ENCODE measurements at regions not wholly inside any gene's neighbourhood (a gene's known extent, or its start where the extent isn't known, plus 50 kb on each side); places are given as distances from the start of the nearest gene placed in this dataset.

DNA sequence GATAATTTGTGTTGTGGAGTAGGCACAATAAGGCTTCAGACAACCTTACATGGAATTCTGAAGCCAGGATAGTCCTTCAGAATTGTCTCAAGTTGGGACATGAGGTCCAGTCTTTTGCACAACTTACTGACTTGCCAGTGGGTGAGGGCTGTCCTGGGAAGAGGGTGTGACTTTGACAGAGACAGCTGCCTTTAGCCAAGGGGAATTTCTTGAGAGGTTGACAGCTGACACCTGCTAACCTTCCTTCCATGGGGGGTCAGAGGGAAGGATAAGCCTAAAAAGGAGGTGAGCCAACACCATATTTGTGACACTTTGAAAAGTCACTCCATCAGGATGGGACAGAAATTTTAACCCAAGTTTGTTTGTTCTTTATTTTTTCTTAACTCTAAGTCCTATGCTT is 907.8 kb upstream of the CRIM1 start:
- Histone ChIP-seq H2AFZ (ENCODE audit: low read depth, low read length) (no peak overlapping the region), H4K20me1 (ENCODE audit: insufficient read depth) (no peaks in the 10 kb centered on the region), H3K4me2 (ENCODE audit: low read length) (no peak overlapping the region), H3K9me2 (ENCODE audit: insufficient read depth, low read length) (no peaks in the 10 kb centered on the region), H3K9ac (ENCODE audit: low read length) (no peak overlapping the region), H3K27ac (ENCODE audit: low read length) (no peak overlapping the region), H3K9me3 (ENCODE audit: low read length) (no peaks in the 10 kb centered on the region), H3K4me3 (ENCODE audit: low read length) (no peak overlapping the region), H3K79me2 (replicated peaks; ENCODE audit: insufficient read depth, low read length) (no peaks in the 10 kb centered on the region), H3F3A (ENCODE audit: insufficient read depth, low read length, poor library complexity, severe bottlenecking) (no peaks in the 10 kb centered on the region), H3K27me3 (ENCODE audit: insufficient read depth, low read depth, low read length) (no peaks in the 10 kb centered on the region), H3K36me3 (ENCODE audit: insufficient read depth, low read length) (no peaks in the 10 kb centered on the region)
- no peak for TF ChIP-seq POLR2AphosphoS5 (IDR thresholded peaks at IDR 0.05)
- no peak for TF ChIP-seq MXI1 (conservative IDR thresholded peaks at IDR 0.05; ENCODE audit: poor library complexity, severe bottlenecking)
- TF ChIP-seq, protein P1, sequence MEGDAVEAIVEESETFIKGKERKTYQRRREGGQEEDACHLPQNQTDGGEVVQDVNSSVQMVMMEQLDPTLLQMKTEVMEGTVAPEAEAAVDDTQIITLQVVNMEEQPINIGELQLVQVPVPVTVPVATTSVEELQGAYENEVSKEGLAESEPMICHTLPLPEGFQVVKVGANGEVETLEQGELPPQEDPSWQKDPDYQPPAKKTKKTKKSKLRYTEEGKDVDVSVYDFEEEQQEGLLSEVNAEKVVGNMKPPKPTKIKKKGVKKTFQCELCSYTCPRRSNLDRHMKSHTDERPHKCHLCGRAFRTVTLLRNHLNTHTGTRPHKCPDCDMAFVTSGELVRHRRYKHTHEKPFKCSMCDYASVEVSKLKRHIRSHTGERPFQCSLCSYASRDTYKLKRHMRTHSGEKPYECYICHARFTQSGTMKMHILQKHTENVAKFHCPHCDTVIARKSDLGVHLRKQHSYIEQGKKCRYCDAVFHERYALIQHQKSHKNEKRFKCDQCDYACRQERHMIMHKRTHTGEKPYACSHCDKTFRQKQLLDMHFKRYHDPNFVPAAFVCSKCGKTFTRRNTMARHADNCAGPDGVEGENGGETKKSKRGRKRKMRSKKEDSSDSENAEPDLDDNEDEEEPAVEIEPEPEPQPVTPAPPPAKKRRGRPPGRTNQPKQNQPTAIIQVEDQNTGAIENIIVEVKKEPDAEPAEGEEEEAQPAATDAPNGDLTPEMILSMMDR (IDR thresholded peaks at IDR 0.05; ENCODE audit: poor library complexity, severe bottlenecking), result no peak
- TF ChIP-seq RAD21 (conservative IDR thresholded peaks at IDR 0.05), result no peak
- TF ChIP-seq, protein P2, sequence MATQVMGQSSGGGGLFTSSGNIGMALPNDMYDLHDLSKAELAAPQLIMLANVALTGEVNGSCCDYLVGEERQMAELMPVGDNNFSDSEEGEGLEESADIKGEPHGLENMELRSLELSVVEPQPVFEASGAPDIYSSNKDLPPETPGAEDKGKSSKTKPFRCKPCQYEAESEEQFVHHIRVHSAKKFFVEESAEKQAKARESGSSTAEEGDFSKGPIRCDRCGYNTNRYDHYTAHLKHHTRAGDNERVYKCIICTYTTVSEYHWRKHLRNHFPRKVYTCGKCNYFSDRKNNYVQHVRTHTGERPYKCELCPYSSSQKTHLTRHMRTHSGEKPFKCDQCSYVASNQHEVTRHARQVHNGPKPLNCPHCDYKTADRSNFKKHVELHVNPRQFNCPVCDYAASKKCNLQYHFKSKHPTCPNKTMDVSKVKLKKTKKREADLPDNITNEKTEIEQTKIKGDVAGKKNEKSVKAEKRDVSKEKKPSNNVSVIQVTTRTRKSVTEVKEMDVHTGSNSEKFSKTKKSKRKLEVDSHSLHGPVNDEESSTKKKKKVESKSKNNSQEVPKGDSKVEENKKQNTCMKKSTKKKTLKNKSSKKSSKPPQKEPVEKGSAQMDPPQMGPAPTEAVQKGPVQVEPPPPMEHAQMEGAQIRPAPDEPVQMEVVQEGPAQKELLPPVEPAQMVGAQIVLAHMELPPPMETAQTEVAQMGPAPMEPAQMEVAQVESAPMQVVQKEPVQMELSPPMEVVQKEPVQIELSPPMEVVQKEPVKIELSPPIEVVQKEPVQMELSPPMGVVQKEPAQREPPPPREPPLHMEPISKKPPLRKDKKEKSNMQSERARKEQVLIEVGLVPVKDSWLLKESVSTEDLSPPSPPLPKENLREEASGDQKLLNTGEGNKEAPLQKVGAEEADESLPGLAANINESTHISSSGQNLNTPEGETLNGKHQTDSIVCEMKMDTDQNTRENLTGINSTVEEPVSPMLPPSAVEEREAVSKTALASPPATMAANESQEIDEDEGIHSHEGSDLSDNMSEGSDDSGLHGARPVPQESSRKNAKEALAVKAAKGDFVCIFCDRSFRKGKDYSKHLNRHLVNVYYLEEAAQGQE (IDR thresholded peaks at IDR 0.05; ENCODE audit: borderline replicate concordance), result no peak
- no peak for TF ChIP-seq EZH2 (IDR thresholded peaks at IDR 0.05; ENCODE audit: borderline replicate concordance, insufficient read depth, low read length, poor library complexity, severe bottlenecking)
- no peak for TF ChIP-seq TAF1 (IDR thresholded peaks at IDR 0.05; ENCODE audit: low read depth)
- no peak for TF ChIP-seq EP300 (conservative IDR thresholded peaks at IDR 0.05; ENCODE audit: poor library complexity, severe bottlenecking)
- no peak for TF ChIP-seq SMC3 (conservative IDR thresholded peaks at IDR 0.05; ENCODE audit: poor library complexity)

DNA sequence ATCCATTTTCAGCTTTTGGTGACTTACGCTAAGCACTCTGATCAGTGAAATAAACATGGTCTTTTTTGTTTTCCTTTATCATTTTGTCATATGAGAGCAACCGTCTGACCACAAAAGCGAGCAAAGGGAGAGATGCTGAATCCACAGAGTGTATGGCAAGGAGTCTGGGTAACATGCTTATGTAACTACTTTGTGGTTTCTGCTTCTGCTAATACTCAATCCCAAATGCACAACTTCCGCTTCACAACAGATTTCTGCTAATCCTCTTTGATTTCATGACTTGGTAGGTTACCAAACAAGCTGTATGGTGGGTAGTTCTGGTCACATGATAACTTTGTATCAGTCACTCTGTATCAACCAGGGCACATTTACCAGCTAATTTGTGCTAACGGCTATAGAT is 908.4 kb upstream of the CRIM1 start:
- Histone ChIP-seq H3K27ac (ENCODE audit: low read length) (no peak overlapping the region), H3K36me3 (ENCODE audit: insufficient read depth, low read length) (no peaks in the 10 kb centered on the region), H3K9ac (ENCODE audit: low read length) (no peak overlapping the region), H2AFZ (ENCODE audit: low read depth, low read length) (no peak overlapping the region), H4K20me1 (ENCODE audit: insufficient read depth) (no peaks in the 10 kb centered on the region), H3K9me2 (ENCODE audit: insufficient read depth, low read length) (no peaks in the 10 kb centered on the region), H3K4me2 (ENCODE audit: low read length) (no peak overlapping the region), H3F3A (ENCODE audit: insufficient read depth, low read length, poor library complexity, severe bottlenecking) (no peaks in the 10 kb centered on the region), H3K27me3 (ENCODE audit: insufficient read depth, low read depth, low read length) (no peaks in the 10 kb centered on the region), H3K79me2 (replicated peaks; ENCODE audit: insufficient read depth, low read length) (no peaks in the 10 kb centered on the region), H3K4me3 (ENCODE audit: low read length) (no peak overlapping the region), H3K9me3 (ENCODE audit: low read length) (no peaks in the 10 kb centered on the region)
- TF ChIP-seq EZH2 (IDR thresholded peaks at IDR 0.05; ENCODE audit: borderline replicate concordance, insufficient read depth, low read length, poor library complexity, severe bottlenecking), result no peak
- no peak for TF ChIP-seq MXI1 (conservative IDR thresholded peaks at IDR 0.05; ENCODE audit: poor library complexity, severe bottlenecking)
- TF ChIP-seq, protein P1 (IDR thresholded peaks at IDR 0.05; ENCODE audit: poor library complexity, severe bottlenecking), result no peak
- no peak for TF ChIP-seq POLR2AphosphoS5 (IDR thresholded peaks at IDR 0.05)
- TF ChIP-seq RAD21 (conservative IDR thresholded peaks at IDR 0.05), result no peak
- TF ChIP-seq SMC3 (conservative IDR thresholded peaks at IDR 0.05; ENCODE audit: poor library complexity), result no peak
- no peak for TF ChIP-seq EP300 (conservative IDR thresholded peaks at IDR 0.05; ENCODE audit: poor library complexity, severe bottlenecking)
- TF ChIP-seq, protein P2 (IDR thresholded peaks at IDR 0.05; ENCODE audit: borderline replicate concordance), result no peak
